PC-3 (cell line): ENCODE measurements at regions not wholly inside any gene's neighbourhood (a gene's known extent, or its start where the extent isn't known, plus 50 kb on each side); places are given as distances from the start of the nearest gene placed in this dataset.

Experiments used
- ATAC-seq: fragments of 200-7000 bp; cut with Tn5 transposase; 2 replicates; pipeline ENCODE4 v1.9.1; 2020; ENCODE audit warnings: mild to moderate bottlenecking, moderate library complexity
- BruUV-seq: library from RNA; stranded (reverse); fragments of 400-500 nt; replicated peaks from 2 replicates; lab custom pipeline; 2021; lab: Mats Ljungman, UMichigan
- CTCF ChIA-PET: fragments of 300-600 bp; sonication (Branson Sonifier 250); formaldehyde crosslinking; loops from one replicate; lab custom pipeline; 2022; ENCODE audit warnings: antibody characterized with exemption; lab: Charles Lee
- POLR2A ChIA-PET: fragments of 300-600 bp; sonication (Branson Sonifier 250); formaldehyde crosslinking; loops from one replicate; lab custom pipeline; 2022; ENCODE audit warnings: antibody characterized with exemption; ENCODE audit not compliant: unreplicated experiment; lab: Charles Lee
- DNase-seq: peaks from one replicate; pipeline ENCODE4 v3.0.0-alpha.2; 2015
- H2AFZ ChIP-seq: fragments of 300-600 bp; sonication (generic); 2 replicates; pipeline ENCODE4 v1.6.0; 2016; ENCODE audit warnings: antibody characterized with exemption, low read length
- H3F3A ChIP-seq: fragments of 300-600 bp; sonication (generic); one replicate; pipeline ENCODE4 v1.6.0; 2017; ENCODE audit warnings: antibody characterized with exemption, low read length, control low read depth, mild to moderate bottlenecking; ENCODE audit not compliant: unreplicated experiment
- H3K27ac ChIP-seq: fragments of 300-600 bp; sonication (generic); 2 replicates; pipeline ENCODE4 v1.5.1; 2016; ENCODE audit warnings: mild to moderate bottlenecking, low read length
- H3K27me3 ChIP-seq: fragments of 300-600 bp; sonication (generic); 2 replicates; pipeline ENCODE4 v1.6.1; 2016; ENCODE audit warnings: low read length, mixed read lengths
- H3K36me3 ChIP-seq: fragments of 300-600 bp; sonication (generic); 2 replicates; pipeline ENCODE4 v1.6.1; 2016; ENCODE audit warnings: low read depth, mixed run types, low read length, mixed read lengths
- H3K4me1 ChIP-seq: fragments of 300-600 bp; sonication (generic); 2 replicates; pipeline ENCODE4 v1.5.1; 2016; ENCODE audit warnings: low read length; ENCODE audit not compliant: insufficient read depth
- H3K4me2 ChIP-seq: fragments of 300-600 bp; sonication (generic); 2 replicates; pipeline ENCODE4 v1.6.0; 2016; ENCODE audit warnings: low read length
- H3K4me3 ChIP-seq: fragments of 300-600 bp; sonication (generic); 2 replicates; pipeline ENCODE4 v1.5.1; 2016; ENCODE audit warnings: mild to moderate bottlenecking, low read length, mixed read lengths
- H3K79me2 ChIP-seq: fragments of 300-600 bp; sonication (generic); 2 replicates; pipeline ENCODE4 v1.6.1; 2017; ENCODE audit warnings: low read length, mixed read lengths
- H3K9ac ChIP-seq: fragments of 300-600 bp; sonication (generic); 2 replicates; pipeline ENCODE4 v1.6.0; 2016; ENCODE audit warnings: mild to moderate bottlenecking, low read length
- H3K9me2 ChIP-seq: fragments of 300-600 bp; sonication (generic); replicated peaks from 2 replicates; pipeline ENCODE4 v1.6.1; 2016; ENCODE audit warnings: mixed run types, low read length, mixed read lengths
- H3K9me3 ChIP-seq: fragments of 300-600 bp; sonication (generic); 2 replicates; pipeline ENCODE4 v1.6.1; 2016; ENCODE audit warnings: low read length, mixed read lengths
- H4K20me1 ChIP-seq: fragments of 300-600 bp; sonication (generic); 2 replicates; pipeline ENCODE4 v1.6.1; 2016; ENCODE audit warnings: low read length, mixed read lengths
- CTCF ChIP-seq: fragments of 300-600 bp; sonication (generic); conservative IDR thresholded peaks from 2 replicates; pipeline ENCODE4 v1.5.1; 2017; ENCODE audit warnings: antibody characterized with exemption, low read depth, mild to moderate bottlenecking, low read length
- EZH2 ChIP-seq: fragments of 300-600 bp; sonication (generic); IDR thresholded peaks from one replicate; pipeline ENCODE4 v1.6.1; 2017; ENCODE audit warnings: antibody characterized with exemption, mild to moderate bottlenecking, low read length; ENCODE audit not compliant: unreplicated experiment
- EZH2phosphoT487 ChIP-seq: fragments of 300-600 bp; sonication (generic); IDR thresholded peaks from 2 replicates; pipeline ENCODE4 v1.6.1; 2018; ENCODE audit warnings: mild to moderate bottlenecking, antibody characterized with exemption, low read length, borderline replicate concordance
- intact Hi-C: fragments of 100-400 bp; cut with micrococcal nuclease; formaldehyde crosslinking; loops from 2 replicates; pipeline ENCODE4 v1.9.0; 2023

GRCh38 chr15:37881237-37882013 is 53.0 kb upstream of the TMCO5A start:
- ATAC-seq (no peak), DNase-seq (no peak)
- H3K79me2 ChIP-seq, result no peaks in the 10 kb centered on the region
- CTCF ChIA-PET, result interaction anchor here (1.3 to 1.8 kb wide), 2 partner anchors 10 to 117 kb away, joined by 9 to 12 read pairs; no protein-coding TSS in a partner anchor
- no peak overlapping the region for H3K9ac ChIP-seq
- TF ChIP-seq EZH2phosphoT487, result no peak
- no peak for TF ChIP-seq CTCF
- no peak for TF ChIP-seq EZH2
- POLR2A ChIA-PET, result no interaction called here
- no peaks in the 10 kb centered on the region for H3K9me2 ChIP-seq
- H3K4me3 ChIP-seq, result no peak overlapping the region
- no peak overlapping the region for H2AFZ ChIP-seq
- no peak overlapping the region for H3K27ac ChIP-seq
- no TSS peak for BruUV-seq
- peaks cover 29% of the 10 kb centered on the region for H3K4me1 ChIP-seq
- H3K27me3 ChIP-seq, result peaks cover 46% of the 10 kb centered on the region
- H3K36me3 ChIP-seq, result no peaks in the 10 kb centered on the region
- no peaks in the 10 kb centered on the region for H3F3A ChIP-seq
- intact Hi-C loops, result loop anchor here (2.0 to 5.0 kb wide), 3 partner anchors 57 to 1379 kb away; no protein-coding TSS in a partner anchor
- H3K4me2 ChIP-seq, result no peak overlapping the region
- no peaks in the 10 kb centered on the region for H3K9me3 ChIP-seq
- H4K20me1 ChIP-seq, result no peaks in the 10 kb centered on the region

DNA sequence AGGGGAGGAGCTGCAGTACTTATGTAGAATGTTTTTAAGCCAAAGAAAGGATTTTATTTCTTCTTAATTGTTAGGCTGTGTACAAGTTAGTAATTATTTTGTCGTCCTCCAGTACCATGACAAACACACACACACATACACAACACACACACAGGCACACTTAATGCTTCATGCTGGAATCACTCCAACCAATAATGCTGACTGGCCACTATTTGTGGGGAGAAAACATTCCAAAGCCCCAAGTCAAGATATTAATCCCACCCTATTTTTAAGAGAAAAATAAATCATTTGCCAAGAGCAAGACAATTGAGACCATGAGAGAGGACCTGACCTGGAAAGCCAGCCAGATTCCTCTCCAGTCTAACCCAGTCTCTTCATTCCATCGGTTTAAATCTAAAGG is 51.8 kb upstream of the TMCO5A start:
- no TSS peak for BruUV-seq
- DNase-seq (no peak), ATAC-seq (no peak)
- no peaks in the 10 kb centered on the region for H3K79me2 ChIP-seq
- H3K4me1 ChIP-seq, result peaks cover 18% of the 10 kb centered on the region
- no peaks in the 10 kb centered on the region for H3K36me3 ChIP-seq
- H2AFZ ChIP-seq, result no peak overlapping the region
- no peaks in the 10 kb centered on the region for H3K9me3 ChIP-seq
- no peak overlapping the region for H3K4me2 ChIP-seq
- H3K27me3 ChIP-seq, result peaks cover 46% of the 10 kb centered on the region
- ChIA-PET CTCF (no interaction called here), POLR2A (no interaction called here)
- H4K20me1 ChIP-seq, result no peaks in the 10 kb centered on the region
- H3K9me2 ChIP-seq, result no peaks in the 10 kb centered on the region
- no peak overlapping the region for H3K27ac ChIP-seq
- no peak for TF ChIP-seq CTCF
- TF ChIP-seq EZH2, result no peak
- TF ChIP-seq EZH2phosphoT487, result no peak
- H3K4me3 ChIP-seq, result no peak overlapping the region
- H3K9ac ChIP-seq, result no peak overlapping the region
- intact Hi-C loops, result loop anchor here (5.0 kb wide), 2 partner anchors 1000 to 1380 kb away; no protein-coding TSS in a partner anchor
- no peaks in the 10 kb centered on the region for H3F3A ChIP-seq
